H1 (cell line): ENCODE measurements at regions not wholly inside any gene's neighbourhood (a gene's known extent, or its start where the extent isn't known, plus 50 kb on each side); places are given as distances from the start of the nearest gene placed in this dataset.

ENCODE experiments used
- NRF1 ChIP-seq: IDR thresholded peaks from 2 replicates; pipeline ENCODE4 v1.6.1; 2011; ENCODE audit warnings: mild to moderate bottlenecking, low read depth, low read length, improper control_type of control experiment
- POU5F1 ChIP-seq: IDR thresholded peaks from 2 replicates; pipeline ENCODE4 v1.6.1; 2011; ENCODE audit warnings: low read depth, mild to moderate bottlenecking, low read length, moderate library complexity
- TEAD4 ChIP-seq: IDR thresholded peaks from 2 replicates; pipeline ENCODE4 v1.6.1; 2012; ENCODE audit warnings: low read depth, low read length, inconsistent platforms, mixed read lengths
- TF ChIP-seq, protein P1 (sequence below): fragments of 300-600 bp; sonication (generic); IDR thresholded peaks from 2 replicates; pipeline ENCODE4 v1.7.1; 2012; ENCODE audit warnings: low read length, moderate library complexity, mild to moderate bottlenecking, inconsistent platforms; ENCODE audit not compliant: insufficient replicate concordance
- TF ChIP-seq, protein P2 (sequence below), 3 experiments: IDR thresholded peaks; 1 replicate in 2 of 3; 2 replicates in 1 of 3; pipeline versions ENCODE4 v1.5.1 to v1.6.1; 2011; ENCODE audit warnings: low read length in 3 of 3, mild to moderate bottlenecking in 3 of 3, inconsistent platforms in 2 of 3, low read depth in 1 of 3, moderate library complexity in 1 of 3; ENCODE audit not compliant: insufficient read depth in 1 of 3; ENCODE audit errors: control extremely low read depth in 1 of 3

DNA sequence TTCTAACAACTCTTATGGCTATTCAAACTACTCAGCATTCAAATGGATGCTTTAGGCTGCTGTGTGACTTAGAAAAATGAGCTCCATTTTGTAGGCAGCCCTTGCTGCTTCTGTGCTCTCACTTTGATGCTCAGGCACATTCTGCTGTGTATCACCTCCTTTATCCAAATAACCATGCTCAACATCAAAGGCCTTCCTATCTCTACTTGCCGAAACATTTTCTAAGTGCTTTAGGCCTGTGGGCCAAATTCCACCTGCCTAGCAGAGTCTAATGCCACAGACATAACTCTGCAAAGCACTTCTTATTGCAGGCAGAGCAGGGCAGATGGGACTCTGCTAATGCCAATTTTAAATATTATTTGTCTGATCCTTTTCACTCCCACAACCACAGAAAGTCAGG is 397.4 kb downstream of the RND3 start (continued):
- TF ChIP-seq, protein P1, sequence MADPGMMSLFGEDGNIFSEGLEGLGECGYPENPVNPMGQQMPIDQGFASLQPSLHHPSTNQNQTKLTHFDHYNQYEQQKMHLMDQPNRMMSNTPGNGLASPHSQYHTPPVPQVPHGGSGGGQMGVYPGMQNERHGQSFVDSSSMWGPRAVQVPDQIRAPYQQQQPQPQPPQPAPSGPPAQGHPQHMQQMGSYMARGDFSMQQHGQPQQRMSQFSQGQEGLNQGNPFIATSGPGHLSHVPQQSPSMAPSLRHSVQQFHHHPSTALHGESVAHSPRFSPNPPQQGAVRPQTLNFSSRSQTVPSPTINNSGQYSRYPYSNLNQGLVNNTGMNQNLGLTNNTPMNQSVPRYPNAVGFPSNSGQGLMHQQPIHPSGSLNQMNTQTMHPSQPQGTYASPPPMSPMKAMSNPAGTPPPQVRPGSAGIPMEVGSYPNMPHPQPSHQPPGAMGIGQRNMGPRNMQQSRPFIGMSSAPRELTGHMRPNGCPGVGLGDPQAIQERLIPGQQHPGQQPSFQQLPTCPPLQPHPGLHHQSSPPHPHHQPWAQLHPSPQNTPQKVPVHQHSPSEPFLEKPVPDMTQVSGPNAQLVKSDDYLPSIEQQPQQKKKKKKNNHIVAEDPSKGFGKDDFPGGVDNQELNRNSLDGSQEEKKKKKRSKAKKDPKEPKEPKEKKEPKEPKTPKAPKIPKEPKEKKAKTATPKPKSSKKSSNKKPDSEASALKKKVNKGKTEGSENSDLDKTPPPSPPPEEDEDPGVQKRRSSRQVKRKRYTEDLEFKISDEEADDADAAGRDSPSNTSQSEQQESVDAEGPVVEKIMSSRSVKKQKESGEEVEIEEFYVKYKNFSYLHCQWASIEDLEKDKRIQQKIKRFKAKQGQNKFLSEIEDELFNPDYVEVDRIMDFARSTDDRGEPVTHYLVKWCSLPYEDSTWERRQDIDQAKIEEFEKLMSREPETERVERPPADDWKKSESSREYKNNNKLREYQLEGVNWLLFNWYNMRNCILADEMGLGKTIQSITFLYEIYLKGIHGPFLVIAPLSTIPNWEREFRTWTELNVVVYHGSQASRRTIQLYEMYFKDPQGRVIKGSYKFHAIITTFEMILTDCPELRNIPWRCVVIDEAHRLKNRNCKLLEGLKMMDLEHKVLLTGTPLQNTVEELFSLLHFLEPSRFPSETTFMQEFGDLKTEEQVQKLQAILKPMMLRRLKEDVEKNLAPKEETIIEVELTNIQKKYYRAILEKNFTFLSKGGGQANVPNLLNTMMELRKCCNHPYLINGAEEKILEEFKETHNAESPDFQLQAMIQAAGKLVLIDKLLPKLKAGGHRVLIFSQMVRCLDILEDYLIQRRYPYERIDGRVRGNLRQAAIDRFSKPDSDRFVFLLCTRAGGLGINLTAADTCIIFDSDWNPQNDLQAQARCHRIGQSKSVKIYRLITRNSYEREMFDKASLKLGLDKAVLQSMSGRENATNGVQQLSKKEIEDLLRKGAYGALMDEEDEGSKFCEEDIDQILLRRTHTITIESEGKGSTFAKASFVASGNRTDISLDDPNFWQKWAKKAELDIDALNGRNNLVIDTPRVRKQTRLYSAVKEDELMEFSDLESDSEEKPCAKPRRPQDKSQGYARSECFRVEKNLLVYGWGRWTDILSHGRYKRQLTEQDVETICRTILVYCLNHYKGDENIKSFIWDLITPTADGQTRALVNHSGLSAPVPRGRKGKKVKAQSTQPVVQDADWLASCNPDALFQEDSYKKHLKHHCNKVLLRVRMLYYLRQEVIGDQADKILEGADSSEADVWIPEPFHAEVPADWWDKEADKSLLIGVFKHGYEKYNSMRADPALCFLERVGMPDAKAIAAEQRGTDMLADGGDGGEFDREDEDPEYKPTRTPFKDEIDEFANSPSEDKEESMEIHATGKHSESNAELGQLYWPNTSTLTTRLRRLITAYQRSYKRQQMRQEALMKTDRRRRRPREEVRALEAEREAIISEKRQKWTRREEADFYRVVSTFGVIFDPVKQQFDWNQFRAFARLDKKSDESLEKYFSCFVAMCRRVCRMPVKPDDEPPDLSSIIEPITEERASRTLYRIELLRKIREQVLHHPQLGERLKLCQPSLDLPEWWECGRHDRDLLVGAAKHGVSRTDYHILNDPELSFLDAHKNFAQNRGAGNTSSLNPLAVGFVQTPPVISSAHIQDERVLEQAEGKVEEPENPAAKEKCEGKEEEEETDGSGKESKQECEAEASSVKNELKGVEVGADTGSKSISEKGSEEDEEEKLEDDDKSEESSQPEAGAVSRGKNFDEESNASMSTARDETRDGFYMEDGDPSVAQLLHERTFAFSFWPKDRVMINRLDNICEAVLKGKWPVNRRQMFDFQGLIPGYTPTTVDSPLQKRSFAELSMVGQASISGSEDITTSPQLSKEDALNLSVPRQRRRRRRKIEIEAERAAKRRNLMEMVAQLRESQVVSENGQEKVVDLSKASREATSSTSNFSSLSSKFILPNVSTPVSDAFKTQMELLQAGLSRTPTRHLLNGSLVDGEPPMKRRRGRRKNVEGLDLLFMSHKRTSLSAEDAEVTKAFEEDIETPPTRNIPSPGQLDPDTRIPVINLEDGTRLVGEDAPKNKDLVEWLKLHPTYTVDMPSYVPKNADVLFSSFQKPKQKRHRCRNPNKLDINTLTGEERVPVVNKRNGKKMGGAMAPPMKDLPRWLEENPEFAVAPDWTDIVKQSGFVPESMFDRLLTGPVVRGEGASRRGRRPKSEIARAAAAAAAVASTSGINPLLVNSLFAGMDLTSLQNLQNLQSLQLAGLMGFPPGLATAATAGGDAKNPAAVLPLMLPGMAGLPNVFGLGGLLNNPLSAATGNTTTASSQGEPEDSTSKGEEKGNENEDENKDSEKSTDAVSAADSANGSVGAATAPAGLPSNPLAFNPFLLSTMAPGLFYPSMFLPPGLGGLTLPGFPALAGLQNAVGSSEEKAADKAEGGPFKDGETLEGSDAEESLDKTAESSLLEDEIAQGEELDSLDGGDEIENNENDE = no peak
- TF ChIP-seq, protein P2, sequence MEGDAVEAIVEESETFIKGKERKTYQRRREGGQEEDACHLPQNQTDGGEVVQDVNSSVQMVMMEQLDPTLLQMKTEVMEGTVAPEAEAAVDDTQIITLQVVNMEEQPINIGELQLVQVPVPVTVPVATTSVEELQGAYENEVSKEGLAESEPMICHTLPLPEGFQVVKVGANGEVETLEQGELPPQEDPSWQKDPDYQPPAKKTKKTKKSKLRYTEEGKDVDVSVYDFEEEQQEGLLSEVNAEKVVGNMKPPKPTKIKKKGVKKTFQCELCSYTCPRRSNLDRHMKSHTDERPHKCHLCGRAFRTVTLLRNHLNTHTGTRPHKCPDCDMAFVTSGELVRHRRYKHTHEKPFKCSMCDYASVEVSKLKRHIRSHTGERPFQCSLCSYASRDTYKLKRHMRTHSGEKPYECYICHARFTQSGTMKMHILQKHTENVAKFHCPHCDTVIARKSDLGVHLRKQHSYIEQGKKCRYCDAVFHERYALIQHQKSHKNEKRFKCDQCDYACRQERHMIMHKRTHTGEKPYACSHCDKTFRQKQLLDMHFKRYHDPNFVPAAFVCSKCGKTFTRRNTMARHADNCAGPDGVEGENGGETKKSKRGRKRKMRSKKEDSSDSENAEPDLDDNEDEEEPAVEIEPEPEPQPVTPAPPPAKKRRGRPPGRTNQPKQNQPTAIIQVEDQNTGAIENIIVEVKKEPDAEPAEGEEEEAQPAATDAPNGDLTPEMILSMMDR (IDR thresholded peaks at IDR 0.05; ENCODE audit: control extremely low read depth in 1 of 3, insufficient read depth in 1 of 3, low read depth in 1 of 3, low read length in 3 of 3) = no peak
- TF ChIP-seq NRF1 (no peak), TEAD4 (no peak), POU5F1 (no peak)
